ENCODE measurements at regions not wholly inside any gene's neighbourhood (a gene's known extent, or its start where the extent isn't known, plus 50 kb on each side); places are given as distances from the start of the nearest gene placed in this dataset.
A peak's percentile ranks its signal among the peaks of the same experiment; 100 is the strongest.

DNA sequence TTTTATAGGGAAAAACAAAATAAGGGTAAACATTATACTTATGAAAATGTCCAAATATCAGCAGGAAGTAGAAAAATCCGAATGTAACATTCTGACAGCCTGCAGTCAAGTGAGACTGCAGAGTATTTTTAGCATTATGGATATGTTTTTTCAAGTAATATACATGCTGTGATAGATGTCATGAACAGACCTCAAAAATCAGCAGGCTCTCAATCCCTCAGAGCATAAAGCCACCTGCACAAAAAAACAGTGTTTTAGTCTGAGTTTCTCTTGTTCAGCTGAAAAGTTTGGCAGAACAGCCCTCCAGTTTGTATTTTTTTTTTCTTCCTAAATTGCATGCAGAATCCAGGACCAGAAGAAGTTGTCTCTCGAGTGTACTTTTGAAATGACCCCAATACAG is 219.1 kb upstream of the FMN2 start:
- peak; percentile 55 for DNase-seq (ENCODE audit: low read depth, low spot score)

DNA sequence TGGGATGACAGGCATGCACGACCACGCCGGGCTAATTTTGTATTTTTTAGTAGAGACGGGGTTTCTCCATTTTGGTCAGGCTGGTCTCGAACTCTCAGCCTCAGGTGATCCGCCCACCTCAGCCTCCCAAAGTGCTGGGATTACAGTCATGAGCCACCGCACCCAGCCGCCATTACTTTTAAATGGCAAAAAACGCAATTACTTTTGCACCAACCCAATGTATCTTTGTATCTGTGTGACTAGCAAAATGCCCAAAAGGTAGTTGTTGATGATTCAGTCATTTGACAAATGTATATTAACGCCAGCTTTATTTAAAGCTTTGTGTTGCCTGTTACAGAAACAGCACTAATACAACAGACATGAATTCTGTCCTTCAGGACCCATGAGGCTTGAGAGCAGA is 216.9 kb upstream of the FMN2 start:
- no peak for DNase-seq (ENCODE audit: low read depth, low spot score)

DNA sequence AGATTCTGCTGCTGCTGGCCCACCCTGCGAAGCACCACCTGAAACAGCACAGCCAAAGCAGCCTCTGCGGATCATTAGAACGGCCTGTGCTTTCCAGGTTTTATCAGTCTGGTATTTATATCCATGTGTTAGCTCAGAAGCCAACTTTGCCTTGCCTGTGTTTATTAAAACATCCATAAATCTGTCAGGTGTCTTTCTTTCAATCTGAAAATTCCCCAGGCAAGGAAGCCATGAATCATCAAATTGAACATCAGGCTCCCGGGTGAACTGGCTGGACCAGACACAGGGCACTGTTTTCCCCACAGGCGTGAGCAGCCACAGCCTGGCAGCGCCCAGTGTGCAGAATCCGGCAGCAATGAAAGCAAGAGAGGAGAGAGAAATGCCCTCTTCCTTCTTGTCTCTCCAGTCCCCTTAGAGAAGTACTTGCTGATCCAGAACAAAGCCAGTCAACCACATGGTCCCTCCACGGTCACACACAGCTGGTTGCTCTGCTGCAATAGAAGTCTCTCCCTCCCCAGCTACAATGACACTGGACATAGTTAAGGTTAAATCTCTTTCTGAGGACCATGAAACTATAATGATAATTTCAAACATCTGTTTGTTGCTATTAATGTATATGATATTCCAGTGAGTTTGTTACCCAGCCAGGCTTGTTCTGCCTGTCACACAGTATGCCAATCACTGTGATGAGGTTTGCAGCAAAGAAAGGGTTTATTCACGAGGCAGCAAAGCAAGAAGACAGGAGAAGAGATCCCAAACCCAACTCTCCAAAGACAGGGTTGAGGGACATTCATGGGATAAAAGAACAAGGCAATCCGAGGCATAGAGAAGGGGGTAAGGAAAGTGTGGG is 212.1 kb upstream of the FMN2 start:
- no peak for DNase-seq (ENCODE audit: low read depth, low spot score)

DNA sequence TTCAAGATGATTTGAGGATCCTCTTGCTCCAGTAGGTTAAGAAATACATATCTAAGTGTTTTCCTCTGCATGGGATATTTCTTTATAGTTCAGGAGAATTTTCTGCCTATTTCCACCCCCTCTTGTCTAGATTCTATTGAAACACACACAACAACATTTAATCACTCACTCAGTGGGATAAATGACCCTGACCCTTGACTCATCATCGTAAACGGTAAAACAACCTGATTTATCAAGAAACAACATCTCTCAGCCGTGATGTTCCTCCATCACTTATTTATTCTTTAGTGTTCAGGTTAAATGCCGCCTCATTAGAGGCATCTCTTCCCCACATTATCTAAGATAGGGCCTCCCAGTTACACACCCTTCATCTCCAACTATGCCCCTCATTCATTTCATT is 208.7 kb upstream of the FMN2 start:
- no peak for DNase-seq (ENCODE audit: low read depth, low spot score)

DNA sequence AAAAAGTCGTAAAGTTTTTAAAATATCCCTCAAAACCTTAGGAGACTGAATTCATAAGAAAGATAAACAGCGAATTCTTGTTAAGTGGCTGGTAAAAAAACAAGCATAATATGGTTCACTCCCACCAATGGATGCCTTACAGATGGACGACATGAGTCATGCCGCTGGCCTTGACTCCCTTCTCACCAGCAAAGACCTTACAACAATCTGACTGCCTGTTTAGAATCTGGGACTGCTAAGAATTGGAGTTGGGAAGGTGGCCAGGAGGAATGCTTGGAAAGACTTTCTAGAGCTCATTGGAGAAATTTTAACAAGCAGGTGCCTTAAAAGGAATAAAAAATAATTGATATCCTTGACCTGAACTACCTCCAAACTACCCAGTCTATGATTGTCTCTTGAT is 206.9 kb upstream of the FMN2 start:
- no peak for DNase-seq (ENCODE audit: low read depth, low spot score)

DNA sequence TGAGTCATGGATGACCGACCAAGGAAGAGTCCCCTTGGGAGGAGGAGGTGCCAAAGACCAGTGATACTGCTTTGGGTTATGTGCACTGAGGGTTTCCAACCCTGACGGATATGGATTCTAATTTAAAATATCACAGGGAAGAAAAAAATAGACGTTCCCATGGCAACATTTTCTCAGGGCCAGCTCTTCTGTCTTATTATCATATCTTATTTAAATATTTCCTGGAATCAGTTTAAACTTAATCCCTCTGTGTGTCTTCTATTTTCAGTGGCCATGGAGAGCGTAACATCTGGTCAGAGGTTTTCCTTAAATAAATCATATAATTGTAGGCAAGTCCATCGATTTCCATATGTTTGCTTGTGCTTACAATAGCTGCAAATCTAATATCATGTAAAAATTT is 205.4 kb upstream of the FMN2 start:
- DNase-seq (ENCODE audit: low read depth, low spot score): no peak

DNA sequence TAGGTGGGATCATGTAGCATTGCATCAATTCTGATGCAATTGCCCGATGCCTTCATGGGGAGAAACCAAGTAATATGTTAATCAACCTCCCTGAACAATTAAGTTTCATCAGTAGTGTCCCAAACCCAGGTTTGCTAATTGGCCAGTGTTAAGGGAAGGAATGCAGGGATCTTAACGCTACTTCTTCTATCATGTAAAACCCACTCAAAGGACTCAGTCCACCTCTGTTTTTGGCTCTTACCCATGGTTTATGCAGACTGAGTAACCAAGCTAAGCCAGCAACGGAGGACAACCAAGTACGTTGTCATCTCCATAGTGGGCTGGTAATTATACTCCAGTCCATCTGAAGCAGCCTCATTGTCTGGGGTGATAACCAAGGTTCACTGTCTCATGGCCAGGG is 203.0 kb upstream of the FMN2 start:
- DNase-seq (ENCODE audit: low read depth, low spot score): no peak

DNA sequence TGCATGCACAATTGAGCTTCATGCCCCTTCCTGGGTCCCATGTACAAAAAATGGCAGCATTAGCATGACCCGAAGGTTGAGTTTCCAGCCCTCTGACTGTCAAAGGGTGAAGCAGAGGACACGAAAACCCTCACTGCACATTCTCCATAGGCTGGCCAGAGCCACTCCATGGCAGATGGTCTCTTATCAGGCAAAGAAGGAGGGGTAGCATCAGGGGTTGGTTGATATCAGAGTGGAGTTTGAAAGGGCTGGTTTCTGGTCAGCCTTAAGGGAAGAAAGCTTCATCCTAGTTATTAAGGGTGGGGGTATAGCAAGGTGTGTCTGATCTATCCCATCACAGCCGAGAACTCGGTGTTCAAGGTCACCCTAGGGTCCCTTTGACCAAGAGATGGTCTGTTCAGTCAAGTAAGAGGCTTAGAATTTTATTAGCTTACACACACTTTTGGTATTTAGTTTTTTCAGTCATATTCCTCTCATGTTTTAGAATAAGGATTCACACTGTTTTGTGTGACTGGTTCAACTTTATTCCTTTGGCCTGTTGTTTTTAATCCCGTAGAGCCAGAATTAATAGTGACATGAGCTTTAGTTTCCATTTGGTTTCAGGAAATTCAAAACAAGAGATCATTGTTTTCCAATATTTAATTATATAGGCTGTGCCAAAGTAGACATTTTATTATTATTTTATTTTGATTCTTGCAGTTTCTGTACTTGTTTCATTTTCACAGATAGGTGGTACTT is 199.9 kb upstream of the FMN2 start:
- no peak for DNase-seq (ENCODE audit: low read depth, low spot score)

DNA sequence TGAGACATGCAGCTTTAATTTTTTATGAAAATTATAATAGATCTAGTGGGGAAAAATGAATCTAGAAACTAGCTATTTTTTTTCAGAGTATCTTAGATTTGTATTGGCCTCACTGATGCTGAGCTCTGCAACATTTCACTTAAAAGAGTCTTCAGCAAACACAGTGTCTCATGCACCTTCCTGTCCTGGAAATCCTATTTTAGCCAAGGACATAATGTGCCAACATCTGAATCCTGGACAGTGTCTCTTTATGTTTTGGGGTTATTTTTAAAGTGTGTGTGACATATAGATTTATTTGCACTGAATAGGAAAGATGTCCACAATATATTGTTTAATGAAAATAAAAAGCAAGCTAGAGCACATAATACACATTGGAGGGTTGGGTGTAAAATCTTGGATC is 199.1 kb upstream of the FMN2 start:
- no peak for DNase-seq (ENCODE audit: low read depth, low spot score)

DNA sequence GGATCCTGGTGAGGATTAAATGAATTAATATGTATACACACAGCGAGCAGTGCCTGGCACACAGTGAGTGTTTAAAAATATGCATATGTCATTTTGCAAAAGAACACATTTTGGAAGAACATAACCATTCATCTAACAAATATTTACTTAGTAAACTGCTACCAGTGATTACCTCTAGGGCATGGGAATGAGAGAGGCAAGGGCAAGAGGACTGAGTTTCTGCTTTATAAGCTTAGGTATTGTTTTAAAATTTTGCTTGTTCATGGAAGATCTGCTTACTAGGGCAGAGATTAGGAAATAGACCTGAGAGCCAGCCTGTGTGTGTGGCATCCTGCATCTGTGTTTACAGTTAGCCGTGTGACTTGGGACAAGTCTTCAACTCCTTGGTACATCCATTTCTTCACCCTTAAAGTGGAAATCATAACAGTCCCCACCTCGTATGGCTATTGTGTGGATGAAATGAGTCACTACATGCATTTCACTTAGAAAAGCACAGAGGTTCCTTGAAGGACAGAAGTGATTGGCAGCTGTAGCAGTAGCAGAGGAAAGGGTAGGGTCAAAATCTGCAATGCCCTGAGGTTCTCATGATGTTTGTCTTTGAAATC is 198.5 kb upstream of the FMN2 start:
- DNase-seq (ENCODE audit: low read depth, low spot score): no peak

DNA sequence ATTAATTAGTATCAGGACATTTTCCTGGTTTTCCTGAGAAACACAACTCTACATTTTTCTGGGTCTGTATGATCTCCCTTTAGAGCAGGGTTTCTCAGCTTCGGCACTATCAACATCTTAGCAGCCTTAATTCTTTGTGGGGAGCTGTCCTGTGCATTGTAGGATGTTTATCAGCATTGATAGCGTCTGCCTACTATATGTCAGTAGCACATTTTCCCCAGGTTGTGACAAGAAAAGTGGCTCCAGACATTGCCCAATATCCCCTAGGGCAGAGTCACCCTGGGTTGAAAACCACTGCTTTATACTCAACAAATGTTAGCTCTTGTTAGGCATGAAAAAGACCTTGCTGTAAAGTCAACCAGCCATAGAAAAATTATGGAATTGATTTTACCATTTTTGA is 195.1 kb upstream of the FMN2 start:
- DNase-seq (ENCODE audit: low read depth, low spot score): no peak

DNA sequence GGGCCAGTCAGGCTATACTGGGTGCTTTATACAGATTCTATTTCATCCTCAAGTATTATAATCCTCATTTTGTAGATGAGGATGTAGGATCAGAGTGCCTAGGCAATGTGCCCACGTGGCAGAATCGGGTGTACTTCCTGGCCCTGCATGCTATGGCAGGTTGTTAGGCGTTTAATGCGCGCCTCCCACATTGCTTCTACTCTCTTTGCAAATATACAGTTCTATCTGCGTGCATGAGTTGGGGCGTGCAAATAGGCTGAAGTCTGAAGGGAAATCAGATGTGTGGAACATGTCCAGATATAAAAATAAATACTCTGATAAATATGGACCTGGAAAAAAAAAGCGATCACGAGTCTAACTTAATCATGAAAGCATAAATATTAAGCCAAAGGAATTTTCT is 194.7 kb upstream of the FMN2 start:
- DNase-seq (ENCODE audit: low read depth, low spot score): no peak

DNA sequence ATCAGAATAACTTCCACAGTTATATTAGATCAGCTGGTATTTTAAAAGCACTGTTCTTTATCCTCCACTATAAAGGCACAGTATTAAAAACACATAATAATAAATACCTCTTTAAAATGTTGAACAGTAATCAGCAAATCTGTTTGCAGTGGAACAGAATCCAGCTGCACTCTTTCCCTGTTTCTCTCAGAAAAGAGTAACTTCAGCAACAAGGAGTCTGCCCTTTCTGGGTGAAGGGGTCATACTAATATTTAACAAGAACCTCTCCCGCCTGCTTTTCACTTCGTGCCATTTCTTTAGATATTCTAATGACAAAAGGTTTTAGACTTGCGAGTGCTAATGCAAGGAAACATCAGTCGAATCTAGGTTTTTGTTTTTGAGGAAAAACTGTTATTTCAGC is 194.2 kb upstream of the FMN2 start:
- DNase-seq (ENCODE audit: low read depth, low spot score): no peak

DNA sequence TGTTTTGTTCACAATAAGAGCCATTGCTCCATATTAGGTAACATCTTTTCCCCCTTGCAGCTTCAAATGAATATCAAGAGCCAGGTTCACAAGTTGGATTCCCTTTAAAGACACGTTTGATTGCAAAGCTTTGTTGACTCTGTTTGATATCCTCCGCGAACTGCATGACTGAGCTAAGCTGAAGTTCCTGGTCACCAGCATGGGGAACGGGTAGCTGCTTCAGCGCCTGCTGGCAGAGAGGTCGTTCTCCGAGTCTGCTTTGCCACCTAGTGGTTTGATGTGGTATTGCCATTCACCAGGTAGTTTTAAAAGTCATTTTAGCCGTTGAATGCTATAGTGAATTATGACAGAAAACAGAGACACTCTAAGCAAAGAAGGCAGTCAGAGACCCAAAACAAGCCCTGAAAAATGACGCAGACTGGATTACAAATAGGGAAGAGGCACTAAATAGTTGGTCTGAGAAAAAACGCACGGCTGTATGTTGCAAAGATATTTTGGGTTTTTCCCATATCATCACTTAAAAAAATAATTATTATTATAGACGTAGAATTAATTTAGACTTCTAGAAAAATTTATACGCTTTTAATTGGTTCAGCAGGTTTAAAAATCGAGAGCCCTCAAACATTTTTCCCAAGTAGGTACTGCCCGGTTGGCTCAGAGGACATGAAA is 193.5 kb upstream of the FMN2 start:
- DNase-seq (ENCODE audit: low read depth, low spot score): peak; percentile 61

DNA sequence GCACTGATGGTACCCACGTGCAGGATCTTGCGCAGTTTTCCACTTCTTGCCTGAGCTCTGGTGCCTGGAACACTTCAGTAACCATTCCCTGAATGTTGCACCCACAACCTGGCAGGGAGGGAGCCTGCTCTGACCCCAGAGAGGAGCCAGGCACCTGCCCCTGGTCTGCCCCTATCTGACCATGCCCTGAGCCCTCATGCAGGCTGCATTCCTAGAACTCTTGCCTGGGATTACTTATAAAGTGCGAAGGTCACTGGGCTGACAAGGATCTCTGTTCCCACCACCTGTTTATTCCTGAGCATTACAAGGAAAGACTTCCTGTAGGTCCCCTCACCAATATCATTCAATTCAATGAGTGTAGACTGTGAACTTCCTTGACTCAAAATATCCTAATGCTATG is 191.9 kb upstream of the FMN2 start:
- no peak for DNase-seq (ENCODE audit: low read depth, low spot score)

DNA sequence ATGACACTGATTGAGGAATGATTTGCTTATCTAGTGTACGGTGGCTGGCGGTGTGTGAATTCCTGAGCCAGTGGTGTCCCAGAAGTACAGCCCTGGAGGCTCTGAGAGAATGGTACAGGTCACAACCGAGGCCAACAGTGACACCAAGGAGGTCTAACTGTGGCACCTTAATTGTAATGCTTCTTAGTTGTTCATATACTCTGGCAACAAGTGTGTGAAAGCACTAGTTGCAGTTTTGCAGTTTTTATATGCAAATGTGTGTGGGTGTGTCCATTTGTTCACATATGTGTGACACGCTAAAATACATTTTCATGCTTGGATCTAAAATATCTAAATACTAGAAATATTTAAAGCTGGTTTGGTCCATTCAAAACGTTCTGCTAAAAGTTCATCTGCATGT is 185.3 kb upstream of the FMN2 start:
- no peak for DNase-seq (ENCODE audit: low read depth, low spot score)

DNA sequence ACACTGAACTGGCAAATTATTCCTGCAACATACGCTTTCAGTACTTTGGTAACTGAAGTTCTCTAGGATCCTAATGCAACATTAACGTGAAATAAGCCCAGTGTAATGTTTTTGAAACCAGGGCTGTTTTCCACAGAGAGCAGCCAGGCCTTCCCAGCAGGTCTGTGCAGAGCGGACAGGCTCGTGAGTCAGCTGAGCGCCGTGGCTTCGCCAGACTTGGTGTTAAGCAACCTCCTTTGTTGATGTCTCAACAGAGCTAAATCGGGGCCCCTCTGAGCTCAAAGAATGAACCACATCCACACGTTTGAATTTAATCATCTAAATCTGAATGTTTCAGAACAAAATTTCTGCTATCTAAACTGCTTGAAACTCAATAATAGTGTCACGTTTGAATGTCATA is 181.8 kb upstream of the FMN2 start:
- peak; percentile 41 for DNase-seq (ENCODE audit: low read depth, low spot score)

DNA sequence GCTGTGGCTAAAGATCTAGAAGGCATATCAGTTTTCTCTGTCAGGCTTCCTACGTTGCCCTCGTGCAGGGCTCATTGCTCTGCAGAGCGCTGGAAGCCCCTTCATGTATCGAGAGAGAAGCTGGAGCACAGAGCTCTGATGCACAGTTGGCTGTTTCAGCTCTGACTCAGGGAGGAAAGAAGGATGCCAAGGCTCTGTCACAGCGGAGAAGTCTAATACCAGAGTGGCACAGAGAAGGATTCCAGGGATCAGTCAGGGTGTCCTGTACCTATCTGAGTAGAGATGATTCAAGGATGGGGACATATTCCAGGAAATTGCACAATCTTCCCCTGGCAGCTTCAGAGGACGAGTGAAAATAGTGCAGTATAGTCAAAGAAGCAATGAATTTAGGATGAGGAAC is 179.2 kb upstream of the FMN2 start:
- peak; percentile 47 for DNase-seq (ENCODE audit: low read depth, low spot score)

DNA sequence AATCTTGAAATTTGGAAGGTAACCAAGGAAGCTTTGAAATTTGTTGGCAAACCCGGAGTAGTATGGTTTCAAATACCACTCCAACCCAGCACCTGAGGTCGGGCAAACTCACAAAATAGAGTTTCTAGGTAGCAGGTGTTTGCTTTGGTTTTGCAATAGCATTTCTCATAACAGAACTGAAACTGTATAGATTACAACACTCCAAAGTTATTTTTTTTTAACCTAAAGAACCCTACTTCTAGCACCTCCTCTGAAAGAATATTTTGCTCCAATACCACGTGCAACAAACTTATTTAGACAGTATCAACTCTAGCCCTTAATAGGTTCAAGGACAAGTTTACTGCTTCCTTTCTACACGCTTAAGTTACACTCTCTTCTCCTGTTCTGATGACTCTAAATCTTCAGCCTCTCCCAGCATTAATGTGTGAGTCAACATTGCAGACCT is 178.5 kb upstream of the FMN2 start:
- DNase-seq (ENCODE audit: low read depth, low spot score): no peak

DNA sequence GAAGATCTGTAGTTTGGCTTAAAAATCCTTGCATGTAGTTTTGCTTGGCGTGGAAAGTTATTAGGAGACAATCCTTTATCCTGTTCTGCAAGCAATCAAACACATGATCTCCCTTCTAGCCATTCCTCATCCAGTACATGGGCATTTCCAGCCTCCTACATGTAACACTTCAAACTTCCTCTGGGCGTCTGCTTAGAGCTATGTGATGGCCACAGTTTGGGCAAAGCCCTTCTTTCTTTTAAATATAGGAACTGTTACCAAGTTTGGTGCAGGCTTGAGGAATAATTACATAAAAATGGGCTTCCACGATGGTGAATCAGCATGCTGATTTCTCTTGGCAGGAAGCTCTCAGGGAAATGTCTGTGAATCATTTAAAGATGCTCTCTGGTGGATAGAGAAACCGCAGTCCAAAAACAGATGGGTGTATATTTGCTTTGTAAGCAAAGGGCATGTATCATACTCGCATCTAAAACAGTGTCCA is 176.9 kb upstream of the FMN2 start:
- DNase-seq (ENCODE audit: low read depth, low spot score): peak; percentile 65

DNA sequence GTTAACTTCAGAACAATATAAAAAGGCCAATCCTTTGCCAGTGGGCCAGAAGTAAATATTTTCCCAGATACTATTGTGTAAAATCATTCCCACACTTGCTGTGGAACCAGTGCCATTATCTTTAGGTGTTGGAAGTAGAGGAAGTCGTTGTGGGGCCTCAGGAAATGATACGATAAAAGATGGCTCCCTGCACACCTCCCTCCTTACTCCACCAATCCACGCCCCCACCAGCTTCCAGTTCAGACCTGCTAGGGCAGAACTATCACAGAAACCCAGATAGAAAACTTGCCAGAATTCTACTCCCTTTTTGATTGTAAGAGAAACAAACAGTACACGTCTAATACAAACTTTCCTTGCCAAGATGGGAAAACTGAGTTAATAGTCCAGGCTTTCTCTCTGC is 173.0 kb upstream of the FMN2 start:
- DNase-seq (ENCODE audit: low read depth, low spot score): no peak

DNA sequence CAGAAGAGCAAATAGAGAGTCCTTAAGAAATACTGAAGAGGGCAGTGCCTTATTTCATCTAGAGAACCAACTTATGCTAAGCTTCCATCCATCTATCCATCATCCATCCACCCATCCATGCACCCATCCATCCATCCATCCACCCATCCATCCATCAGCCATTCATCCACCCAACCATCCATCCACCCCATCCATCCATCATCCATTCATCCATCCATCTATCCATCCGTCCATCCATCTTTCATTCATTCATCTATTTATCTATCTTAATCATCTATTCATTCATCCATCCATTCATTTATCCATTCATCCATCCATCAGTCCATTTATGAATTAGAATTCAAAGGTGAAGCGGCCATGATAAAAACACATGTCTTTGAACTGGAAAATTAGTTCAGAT is 171.5 kb upstream of the FMN2 start:
- DNase-seq (ENCODE audit: low read depth, low spot score): no peak
